ENCODE measurements at regions not wholly inside any gene's neighbourhood (a gene's known extent, or its start where the extent isn't known, plus 50 kb on each side); places are given as distances from the start of the nearest gene placed in this dataset.

DNA sequence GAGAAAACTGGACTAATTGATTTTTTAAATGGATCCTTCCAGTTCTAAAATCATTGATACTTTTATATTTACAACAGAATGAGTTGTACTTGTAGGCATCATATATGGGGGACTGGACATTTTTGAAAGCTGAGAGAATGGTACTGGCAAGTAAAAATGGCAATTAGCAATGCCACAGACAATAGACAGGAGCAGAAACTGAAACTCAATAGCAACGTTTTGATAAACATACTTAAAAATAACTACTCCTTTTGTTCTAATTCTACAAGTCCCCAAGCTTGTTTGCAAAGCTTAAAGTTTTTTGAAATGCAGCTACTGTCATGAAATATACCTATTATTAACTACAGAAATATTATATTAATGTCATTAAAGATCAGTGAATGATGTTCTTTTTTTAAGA, 52.8 kb upstream of the FBXL7 start:
- Histone ChIP-seq H3K36me3 (no peaks in the 10 kb centered on the region), H3K27me3 (ENCODE audit: low read depth) (no peaks in the 10 kb centered on the region), H3K4me1 (peaks cover 7% of the 10 kb centered on the region), H3K9me3 (replicated peaks) (no peaks in the 10 kb centered on the region), H3K4me3 (no peak overlapping the region), H3K27ac (replicated peaks) (no peak overlapping the region)
- DNase-seq: no peak
- TF ChIP-seq, protein P1, sequence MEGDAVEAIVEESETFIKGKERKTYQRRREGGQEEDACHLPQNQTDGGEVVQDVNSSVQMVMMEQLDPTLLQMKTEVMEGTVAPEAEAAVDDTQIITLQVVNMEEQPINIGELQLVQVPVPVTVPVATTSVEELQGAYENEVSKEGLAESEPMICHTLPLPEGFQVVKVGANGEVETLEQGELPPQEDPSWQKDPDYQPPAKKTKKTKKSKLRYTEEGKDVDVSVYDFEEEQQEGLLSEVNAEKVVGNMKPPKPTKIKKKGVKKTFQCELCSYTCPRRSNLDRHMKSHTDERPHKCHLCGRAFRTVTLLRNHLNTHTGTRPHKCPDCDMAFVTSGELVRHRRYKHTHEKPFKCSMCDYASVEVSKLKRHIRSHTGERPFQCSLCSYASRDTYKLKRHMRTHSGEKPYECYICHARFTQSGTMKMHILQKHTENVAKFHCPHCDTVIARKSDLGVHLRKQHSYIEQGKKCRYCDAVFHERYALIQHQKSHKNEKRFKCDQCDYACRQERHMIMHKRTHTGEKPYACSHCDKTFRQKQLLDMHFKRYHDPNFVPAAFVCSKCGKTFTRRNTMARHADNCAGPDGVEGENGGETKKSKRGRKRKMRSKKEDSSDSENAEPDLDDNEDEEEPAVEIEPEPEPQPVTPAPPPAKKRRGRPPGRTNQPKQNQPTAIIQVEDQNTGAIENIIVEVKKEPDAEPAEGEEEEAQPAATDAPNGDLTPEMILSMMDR (IDR thresholded peaks at IDR 0.05; ENCODE audit: borderline replicate concordance): no peak
- intact Hi-C loops (cut with micrococcal nuclease): no loop called here

DNA sequence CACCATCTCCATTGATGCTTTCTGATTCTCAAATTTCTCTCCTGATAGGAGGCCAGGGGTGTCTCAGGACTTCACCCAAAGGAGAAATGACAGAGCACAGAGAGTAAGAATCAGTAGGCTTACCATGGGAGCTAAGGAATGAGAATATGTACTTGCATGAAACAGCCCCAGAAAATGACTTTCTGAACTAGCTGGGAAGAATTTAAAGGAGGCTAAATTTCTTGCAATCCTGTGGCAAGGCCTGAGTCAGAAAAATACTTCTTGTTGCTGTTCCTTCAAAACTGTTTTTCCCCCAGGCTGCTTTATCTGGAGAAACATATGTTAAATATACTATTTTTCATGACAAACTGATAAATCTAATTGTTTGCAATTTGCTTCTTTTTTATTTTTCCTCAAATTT, 53.4 kb upstream of the FBXL7 start:
- H3K27ac ChIP-seq (replicated peaks): no peak overlapping the region
- H3K9me3 ChIP-seq (replicated peaks): no peaks in the 10 kb centered on the region
- intact Hi-C loops (cut with micrococcal nuclease): no loop called here
- DNase-seq: no peak
- TF ChIP-seq, protein P1 (IDR thresholded peaks at IDR 0.05; ENCODE audit: borderline replicate concordance): no peak
- H3K4me3 ChIP-seq: no peak overlapping the region
- no peaks in the 10 kb centered on the region for H3K27me3 ChIP-seq (ENCODE audit: low read depth)
- H3K4me1 ChIP-seq: peaks cover 3% of the 10 kb centered on the region
- no peaks in the 10 kb centered on the region for H3K36me3 ChIP-seq

DNA sequence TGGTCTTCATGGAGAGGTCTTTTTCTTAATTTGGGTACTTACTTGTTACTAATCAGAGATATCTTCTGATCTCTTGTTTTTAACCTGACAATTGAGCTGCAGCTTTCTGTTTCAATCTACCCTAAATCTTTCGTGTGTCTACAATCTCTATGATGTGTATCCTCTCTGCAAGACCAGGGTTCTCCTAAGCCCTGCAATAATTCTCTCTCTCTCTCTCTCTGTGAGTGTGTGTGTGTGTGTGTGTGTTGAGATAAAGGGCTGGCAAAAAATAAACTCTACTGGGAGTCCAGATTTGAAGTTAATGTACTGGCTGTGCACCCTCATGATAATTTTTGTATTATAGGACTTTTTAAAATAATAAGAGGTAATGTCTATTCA, 57.8 kb upstream of the FBXL7 start:
- DNase-seq: no peak
- no peaks in the 10 kb centered on the region for H3K27me3 ChIP-seq (ENCODE audit: low read depth)
- H3K9me3 ChIP-seq (replicated peaks): no peaks in the 10 kb centered on the region
- H3K27ac ChIP-seq (replicated peaks): no peak overlapping the region
- H3K4me3 ChIP-seq: no peak overlapping the region
- intact Hi-C loops (cut with micrococcal nuclease): no loop called here
- H3K36me3 ChIP-seq: no peaks in the 10 kb centered on the region
- TF ChIP-seq, protein P1 (IDR thresholded peaks at IDR 0.05; ENCODE audit: borderline replicate concordance): no peak
- peaks cover 15% of the 10 kb centered on the region for H3K4me1 ChIP-seq

DNA sequence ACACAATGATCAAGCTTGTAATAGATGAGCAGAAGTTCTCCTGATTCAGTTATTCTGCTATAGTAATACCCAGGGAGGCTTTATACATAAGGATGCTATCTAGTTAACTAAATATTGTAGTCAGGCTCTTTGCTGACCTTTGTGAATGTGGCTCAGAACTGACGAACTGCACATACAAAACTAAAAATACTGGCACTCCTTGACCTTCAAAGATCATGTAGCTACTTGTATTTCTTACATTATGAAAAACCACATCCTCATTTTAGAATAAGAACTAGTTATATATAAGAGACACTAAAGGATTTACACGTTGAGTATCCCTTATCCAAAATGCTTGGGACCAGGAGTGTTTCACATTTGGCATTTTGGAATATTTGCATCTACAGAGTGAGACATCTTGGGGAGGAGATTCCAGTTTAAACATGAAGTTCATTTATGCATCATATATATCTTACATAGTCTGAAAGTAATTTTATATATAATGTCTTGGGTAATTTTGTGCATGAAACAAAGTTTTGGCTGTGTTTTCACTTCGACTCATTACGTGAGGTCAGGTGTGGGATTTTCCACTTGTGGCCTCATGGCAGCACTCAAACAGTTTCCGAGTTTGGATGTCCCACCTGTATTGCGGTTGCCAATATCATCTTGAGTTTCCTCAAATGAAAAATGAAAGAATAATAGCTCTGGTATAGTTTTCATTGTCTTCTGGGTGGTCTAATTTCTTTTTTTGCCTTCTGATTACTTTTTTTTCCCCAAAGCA, 58.4 kb upstream of the FBXL7 start:
- intact Hi-C loops (cut with micrococcal nuclease): no loop called here
- H3K9me3 ChIP-seq (replicated peaks): no peaks in the 10 kb centered on the region
- H3K27ac ChIP-seq (replicated peaks): no peak overlapping the region
- H3K27me3 ChIP-seq (ENCODE audit: low read depth): no peaks in the 10 kb centered on the region
- no peaks in the 10 kb centered on the region for H3K36me3 ChIP-seq
- TF ChIP-seq, protein P1 (IDR thresholded peaks at IDR 0.05; ENCODE audit: borderline replicate concordance): no peak
- peaks cover 15% of the 10 kb centered on the region for H3K4me1 ChIP-seq
- H3K4me3 ChIP-seq: no peak overlapping the region
- DNase-seq: no peak

DNA sequence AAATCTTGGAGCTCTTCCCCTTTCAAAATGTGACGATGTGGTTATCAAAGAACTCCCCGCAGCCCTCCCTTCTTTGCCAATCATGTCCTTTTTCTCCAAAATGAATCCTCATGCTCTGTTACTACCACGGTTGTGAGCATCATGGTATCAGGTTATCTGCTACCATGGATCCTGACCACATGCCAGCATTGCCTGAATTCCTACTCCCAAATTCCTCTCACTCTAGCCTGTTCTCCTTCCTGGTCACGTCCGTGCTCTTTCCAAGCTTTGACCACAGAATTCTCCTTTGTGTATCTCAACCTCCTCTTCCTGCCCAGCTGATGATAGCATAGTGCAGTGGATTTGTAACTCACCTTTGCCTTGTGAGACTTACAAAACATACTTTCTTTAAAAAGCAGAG, 59.5 kb upstream of the FBXL7 start:
- TF ChIP-seq, protein P1 (IDR thresholded peaks at IDR 0.05; ENCODE audit: borderline replicate concordance): no peak
- no peaks in the 10 kb centered on the region for H3K27me3 ChIP-seq (ENCODE audit: low read depth)
- intact Hi-C loops (cut with micrococcal nuclease): no loop called here
- H3K4me1 ChIP-seq: peaks cover 15% of the 10 kb centered on the region
- H3K9me3 ChIP-seq (replicated peaks): no peaks in the 10 kb centered on the region
- H3K36me3 ChIP-seq: no peaks in the 10 kb centered on the region
- H3K27ac ChIP-seq (replicated peaks): no peak overlapping the region
- DNase-seq: no peak
- no peak overlapping the region for H3K4me3 ChIP-seq
